GM12891 (cell line): ENCODE measurements at regions not wholly inside any gene's neighbourhood (a gene's known extent, or its start where the extent isn't known, plus 50 kb on each side); places are given as distances from the start of the nearest gene placed in this dataset.

Experiments
- DNase-seq: peaks from one replicate; pipeline ENCODE4 v3.0.0; 2011; ENCODE audit warnings: low spot score; ENCODE audit not compliant: insufficient read length
- FAIRE-seq: peaks from 2 replicates; lab custom pipeline; 2011; peaks lifted over from hg19 to GRCh38; lab: Jason Lieb, UNC
- PAX5 ChIP-seq: IDR thresholded peaks from 2 replicates; pipeline ENCODE4 v1.6.1; 2011; ENCODE audit warnings: low read length, moderate library complexity, mild to moderate bottlenecking; ENCODE audit not compliant: insufficient read depth, severe bottlenecking
- POLR2A ChIP-seq: IDR thresholded peaks from 2 replicates; pipeline ENCODE4 v1.6.1; 2011; ENCODE audit warnings: low read depth, low read length, control low read depth
- POLR2AphosphoS5 ChIP-seq: IDR thresholded peaks from 2 replicates; pipeline ENCODE4 v1.6.1; 2011; ENCODE audit warnings: low read depth, low read length, control low read depth
- POU2F2 ChIP-seq: IDR thresholded peaks from 2 replicates; pipeline ENCODE4 v1.6.1; 2011; ENCODE audit warnings: low read depth, mild to moderate bottlenecking, control low read depth, low read length, moderate library complexity
- SPI1 ChIP-seq: IDR thresholded peaks from 2 replicates; pipeline ENCODE4 v1.6.1; 2011; ENCODE audit warnings: low read depth, low read length, control low read depth
- TAF1 ChIP-seq: IDR thresholded peaks from 2 replicates; pipeline ENCODE4 v1.6.1; 2011; ENCODE audit warnings: low read depth, low read length, control low read depth

DNA sequence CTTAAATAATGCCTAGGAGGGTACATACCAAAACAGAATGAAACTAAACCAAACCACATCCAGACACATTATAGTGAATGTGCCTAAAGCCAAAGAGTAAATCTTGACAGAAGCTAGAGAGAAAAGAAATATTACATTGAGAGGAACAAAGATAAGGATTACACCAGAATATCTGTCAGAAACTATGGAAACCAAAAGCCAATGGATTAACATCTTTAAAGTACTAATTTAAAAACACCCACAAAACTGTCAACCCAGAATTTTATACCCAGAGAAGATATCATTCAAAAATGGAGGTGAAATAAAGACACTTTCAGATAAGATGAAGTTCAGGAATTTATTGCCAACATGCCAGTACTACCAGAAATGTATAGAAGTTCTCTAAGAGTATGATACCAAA lies 198.5 kb upstream of the ZEB2 start:
- no peak for FAIRE-seq
- DNase-seq = no peak

DNA sequence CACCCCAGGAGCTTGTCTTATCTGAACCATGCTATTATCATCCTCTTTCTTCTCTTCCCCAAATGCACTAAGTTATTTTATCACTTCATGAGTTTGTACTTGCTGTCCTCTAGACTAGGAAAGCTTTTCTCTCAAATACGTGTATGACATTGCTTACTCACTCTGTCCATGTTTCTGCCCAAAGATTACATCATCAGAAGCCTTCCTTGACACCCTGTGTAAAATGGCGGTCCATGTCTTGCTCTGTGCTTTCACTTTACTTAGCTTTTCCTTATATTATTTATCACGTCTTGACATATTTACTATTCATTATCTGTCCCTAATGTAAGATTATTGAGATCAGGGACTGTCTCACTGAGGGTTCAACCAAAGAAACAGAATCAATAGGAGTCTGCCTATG lies 196.1 kb upstream of the ZEB2 start:
- DNase-seq = no peak
- no peak for TF ChIP-seq POLR2AphosphoS5
- TF ChIP-seq POLR2A = no peak
- no peak for TF ChIP-seq SPI1
- FAIRE-seq = no peak

More for the DNA sequence above, 198.5 kb upstream of the ZEB2 start:
- TF ChIP-seq TAF1 (no peak), PAX5 (no peak), SPI1 (no peak), POLR2A (no peak), POU2F2 (no peak), POLR2AphosphoS5 (no peak)

GRCh38 chr2:144713410-144713809 lies 193.5 kb upstream of the ZEB2 start:
- no peak for TF ChIP-seq POLR2AphosphoS5
- no peak for TF ChIP-seq PAX5
- TF ChIP-seq POU2F2 = no peak
- no peak for TF ChIP-seq POLR2A
- no peak for TF ChIP-seq SPI1
- TF ChIP-seq TAF1 = no peak
- FAIRE-seq = no peak
- no peak for DNase-seq

GRCh38 chr2:144712550-144712940 lies 192.6 kb upstream of the ZEB2 start:
- TF ChIP-seq POLR2A = no peak
- TF ChIP-seq POLR2AphosphoS5 = no peak
- TF ChIP-seq TAF1 = no peak
- no peak for DNase-seq
- FAIRE-seq = no peak

GRCh38 chr2:144711630-144712549 lies 192.0 kb upstream of the ZEB2 start:
- no peak for TF ChIP-seq POLR2AphosphoS5
- TF ChIP-seq TAF1 = no peak
- no peak for DNase-seq
- no peak for FAIRE-seq

DNA sequence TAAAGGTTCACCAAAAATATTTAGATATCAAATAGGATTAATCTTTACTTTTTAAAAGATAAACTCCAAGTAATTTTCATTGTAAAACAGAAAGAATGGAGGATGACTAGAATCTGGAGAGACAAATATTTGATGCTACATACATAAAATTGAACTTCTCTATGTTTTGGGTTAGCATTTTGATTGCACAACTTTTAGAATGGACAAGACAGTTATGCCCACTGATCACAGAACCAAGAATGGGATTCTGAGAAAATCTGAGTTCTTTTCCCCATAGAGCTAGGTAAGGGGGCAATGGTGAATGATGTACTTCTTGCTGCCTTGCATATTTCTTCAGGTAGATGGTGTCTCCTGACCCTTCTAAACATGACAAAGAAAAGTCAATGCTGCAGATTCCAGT lies 191.2 kb upstream of the ZEB2 start:
- TF ChIP-seq TAF1 (no peak), POLR2AphosphoS5 (no peak), POU2F2 (no peak), PAX5 (no peak), POLR2A (no peak), SPI1 (no peak)
- DNase-seq (no peak), FAIRE-seq (no peak)

- TF ChIP-seq TAF1 (no peak), POLR2A (no peak), SPI1 (no peak), POLR2AphosphoS5 (no peak), POU2F2 (no peak), PAX5 (no peak)
- no peak for FAIRE-seq
- no peak for DNase-seq
Observed at GRCh38 chr2:144708626-144709025, 188.7 kb upstream of the ZEB2 start.

GRCh38 chr2:144707736-144708326 lies 187.9 kb upstream of the ZEB2 start:
- FAIRE-seq (no peak), DNase-seq (no peak)
- no peak for TF ChIP-seq POLR2AphosphoS5
- no peak for TF ChIP-seq POLR2A
- TF ChIP-seq SPI1 = no peak
- TF ChIP-seq TAF1 = no peak
- TF ChIP-seq PAX5 = no peak

GRCh38 chr2:144706647-144707046 lies 186.7 kb upstream of the ZEB2 start:
- FAIRE-seq = no peak
- DNase-seq = no peak
- no peak for TF ChIP-seq PAX5
- TF ChIP-seq SPI1 = no peak
- no peak for TF ChIP-seq POLR2AphosphoS5
